GM12873 (cell line): ENCODE measurements at regions not wholly inside any gene's neighbourhood (a gene's known extent, or its start where the extent isn't known, plus 50 kb on each side); places are given as distances from the start of the nearest gene placed in this dataset.

Experiments
- TF ChIP-seq, protein P1 (sequence below): IDR thresholded peaks from 2 replicates; pipeline ENCODE4 v1.5.1; 2012; ENCODE audit warnings: low read depth, mild to moderate bottlenecking, moderate library complexity, low read length, control low read depth; ENCODE audit not compliant: insufficient read depth; ENCODE audit errors: missing control alignments

DNA sequence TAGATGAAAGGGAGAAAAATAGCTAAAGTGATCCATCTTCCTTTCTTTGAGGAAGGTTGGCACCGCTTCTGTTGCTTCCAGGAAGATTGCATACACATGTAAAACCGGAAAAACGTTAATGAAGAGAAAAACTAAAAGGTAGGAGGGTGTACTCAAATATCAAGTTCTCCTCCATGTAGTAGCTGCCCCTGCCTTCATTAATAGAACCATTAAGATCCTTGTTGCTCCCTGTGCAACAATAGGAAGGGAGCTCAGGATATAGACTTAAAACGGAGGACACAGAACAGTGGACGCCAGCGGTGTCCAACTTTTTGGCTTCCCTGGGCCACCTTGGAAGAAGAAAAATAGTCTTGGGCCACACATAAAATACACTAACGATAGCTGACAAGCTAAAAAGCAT is 118.9 kb downstream of the TMEM174 start:
- TF ChIP-seq, protein P1, sequence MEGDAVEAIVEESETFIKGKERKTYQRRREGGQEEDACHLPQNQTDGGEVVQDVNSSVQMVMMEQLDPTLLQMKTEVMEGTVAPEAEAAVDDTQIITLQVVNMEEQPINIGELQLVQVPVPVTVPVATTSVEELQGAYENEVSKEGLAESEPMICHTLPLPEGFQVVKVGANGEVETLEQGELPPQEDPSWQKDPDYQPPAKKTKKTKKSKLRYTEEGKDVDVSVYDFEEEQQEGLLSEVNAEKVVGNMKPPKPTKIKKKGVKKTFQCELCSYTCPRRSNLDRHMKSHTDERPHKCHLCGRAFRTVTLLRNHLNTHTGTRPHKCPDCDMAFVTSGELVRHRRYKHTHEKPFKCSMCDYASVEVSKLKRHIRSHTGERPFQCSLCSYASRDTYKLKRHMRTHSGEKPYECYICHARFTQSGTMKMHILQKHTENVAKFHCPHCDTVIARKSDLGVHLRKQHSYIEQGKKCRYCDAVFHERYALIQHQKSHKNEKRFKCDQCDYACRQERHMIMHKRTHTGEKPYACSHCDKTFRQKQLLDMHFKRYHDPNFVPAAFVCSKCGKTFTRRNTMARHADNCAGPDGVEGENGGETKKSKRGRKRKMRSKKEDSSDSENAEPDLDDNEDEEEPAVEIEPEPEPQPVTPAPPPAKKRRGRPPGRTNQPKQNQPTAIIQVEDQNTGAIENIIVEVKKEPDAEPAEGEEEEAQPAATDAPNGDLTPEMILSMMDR, result no peak

DNA sequence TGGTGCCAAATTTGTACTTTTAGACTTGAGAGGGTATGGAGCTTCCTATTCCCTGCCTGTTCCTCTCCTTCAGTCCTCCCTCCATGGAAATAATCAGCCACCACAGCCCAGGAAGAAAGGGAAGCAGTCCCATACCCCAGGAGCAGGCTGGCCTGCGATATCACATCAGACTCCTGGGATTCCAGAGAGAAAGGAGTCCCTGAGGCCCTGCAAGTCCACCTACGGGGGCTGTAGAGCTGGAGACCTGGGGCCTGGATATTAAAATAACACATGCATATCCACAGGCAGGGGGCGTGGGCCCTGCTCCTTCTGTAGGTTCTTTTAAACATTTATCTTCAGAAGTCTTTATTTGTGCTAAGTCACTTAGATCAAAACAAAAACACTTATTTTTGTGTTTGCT is 117.2 kb downstream of the TMEM174 start:
- TF ChIP-seq, protein P1, result no peak

DNA sequence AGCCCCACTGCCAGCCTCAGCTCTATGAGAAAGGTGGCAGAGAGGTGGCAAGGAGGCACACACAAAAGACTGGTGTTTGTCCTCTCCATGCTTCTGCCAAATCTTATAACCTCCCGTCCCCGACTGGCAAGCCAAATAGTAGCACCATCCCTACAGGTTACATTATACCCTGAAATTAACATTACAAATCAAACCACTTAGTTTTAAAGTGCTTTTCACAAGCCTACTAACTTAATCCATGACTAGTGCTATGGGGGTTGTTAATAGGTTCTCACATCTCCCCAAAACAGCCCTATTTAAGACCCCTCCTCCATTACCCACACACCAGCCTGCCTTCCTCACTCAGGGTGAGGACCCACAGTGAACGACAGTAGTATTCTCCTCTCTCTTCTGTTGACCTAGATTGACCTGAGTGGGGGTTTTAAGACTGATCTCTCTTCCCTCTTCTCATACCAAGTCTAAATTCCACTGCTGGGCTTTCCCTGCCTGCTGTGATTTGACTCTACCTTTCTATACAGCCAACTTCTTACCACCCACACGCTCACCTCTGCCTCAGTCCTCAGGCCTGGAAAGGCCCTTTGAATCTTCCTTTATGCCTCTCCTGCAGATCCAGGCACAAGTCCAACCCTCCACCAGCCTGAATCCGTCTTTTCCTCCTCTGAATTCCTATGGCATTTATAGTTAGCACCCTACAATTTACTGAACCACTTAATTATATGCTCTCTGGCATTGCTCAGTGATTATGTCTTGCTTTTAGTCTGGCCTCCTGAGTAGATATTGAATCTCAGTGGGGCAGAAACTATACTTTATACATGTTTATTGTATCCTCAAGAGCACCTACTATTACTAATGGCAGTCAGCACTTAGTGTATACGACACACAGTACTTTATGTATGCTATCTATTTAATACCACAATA is 116.1 kb downstream of the TMEM174 start:
- TF ChIP-seq, protein P1, result no peak

DNA sequence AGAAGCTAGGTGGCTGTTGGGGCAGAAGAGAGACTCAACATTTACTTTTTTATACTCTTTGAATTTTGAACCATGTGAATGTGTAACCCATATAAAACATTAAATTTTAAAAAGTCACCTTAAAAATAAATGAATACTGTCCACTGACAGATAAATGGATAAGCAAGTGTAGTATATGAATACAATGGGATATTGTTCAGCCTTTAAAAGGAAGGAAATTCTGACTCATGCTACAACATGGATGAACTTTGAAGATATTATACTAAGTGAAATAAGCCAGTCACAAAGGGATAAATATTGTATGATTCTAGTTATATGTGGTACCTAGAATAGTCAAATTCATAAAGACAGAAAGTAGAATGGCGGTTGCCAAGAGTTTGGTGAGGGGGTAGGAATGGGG is 113.9 kb downstream of the TMEM174 start:
- TF ChIP-seq, protein P1, result no peak

DNA sequence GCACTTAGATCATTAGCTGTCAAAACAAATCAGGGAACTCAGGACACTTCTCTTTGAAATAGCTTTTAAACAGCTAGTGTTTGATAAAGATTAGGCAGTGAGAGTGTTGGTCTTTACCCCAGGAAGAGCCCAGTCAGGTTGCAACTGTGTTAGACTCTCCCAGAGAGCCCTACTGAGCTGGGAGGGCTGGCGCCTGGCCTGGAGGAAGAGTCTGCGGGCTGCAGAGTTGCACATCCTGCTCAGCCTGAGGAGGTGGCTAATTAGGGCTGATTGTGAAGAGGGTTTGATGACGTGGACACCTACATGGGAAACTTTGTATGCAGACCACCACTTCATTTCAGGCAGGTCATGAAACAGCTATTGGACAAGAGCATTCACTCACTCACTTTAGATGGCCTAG is 112.0 kb downstream of the TMEM174 start:
- TF ChIP-seq, protein P1, result no peak

DNA sequence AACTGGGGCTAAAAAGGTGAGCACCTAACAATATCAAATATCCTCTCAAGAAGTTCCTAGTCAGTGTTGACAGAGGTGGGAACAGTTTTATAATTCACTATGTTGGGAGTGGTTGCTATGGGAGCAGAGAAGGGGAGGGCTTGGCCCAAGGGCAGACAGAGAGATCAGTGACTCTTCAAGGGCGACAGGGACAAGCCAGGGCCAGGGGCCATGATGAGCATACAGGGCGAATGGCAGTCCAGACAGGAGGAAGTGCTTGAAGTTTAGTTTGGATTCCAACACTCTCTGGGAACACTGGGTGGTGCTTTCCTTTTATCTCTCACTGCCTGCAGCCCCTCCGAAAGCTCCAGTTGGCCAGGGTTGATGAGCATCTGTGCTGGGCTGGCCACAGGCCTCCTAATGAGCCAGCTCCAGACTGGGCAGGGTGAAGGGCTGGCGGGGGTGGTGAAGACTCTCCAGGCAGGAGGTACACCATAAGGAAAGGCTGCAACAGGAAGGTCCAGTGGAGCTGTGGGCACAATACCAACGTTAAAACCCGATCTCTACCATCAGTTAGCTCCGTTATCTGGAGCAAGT is 111.3 kb downstream of the TMEM174 start:
- TF ChIP-seq, protein P1, result no peak

DNA sequence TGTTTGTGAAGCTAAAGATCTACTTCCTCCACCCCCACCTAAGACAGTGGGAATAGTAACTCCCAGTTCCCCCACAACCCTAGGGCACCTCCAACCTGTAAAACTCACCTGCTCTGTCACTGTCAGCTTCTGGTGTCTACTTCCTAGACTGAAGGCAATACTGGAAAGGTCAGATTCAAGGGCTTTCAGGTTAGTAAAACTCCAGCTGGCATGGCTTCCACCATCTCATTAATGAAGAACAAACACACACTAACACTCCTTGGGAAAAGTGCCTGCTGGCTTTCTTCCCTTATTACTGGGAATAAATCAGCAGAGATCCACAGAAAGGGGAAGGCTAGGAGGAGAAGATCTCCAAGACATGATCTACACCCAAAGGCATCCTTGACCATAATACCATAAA is 109.9 kb downstream of the TMEM174 start:
- TF ChIP-seq, protein P1, result no peak
